ENCODE measurements at regions not wholly inside any gene's neighbourhood (a gene's known extent, or its start where the extent isn't known, plus 50 kb on each side); places are given as distances from the start of the nearest gene placed in this dataset.

GRCh38 chr1:106861110-106861509, 195.4 kb upstream of the PRMT6 start:
- no peaks in the 10 kb centered on the region for H3K79me2 ChIP-seq (ENCODE audit: control insufficient read depth, insufficient read depth, low read length)
- H3K27ac ChIP-seq (ENCODE audit: insufficient read depth, low read depth, low read length) = no peak overlapping the region
- H3K9ac ChIP-seq (replicated peaks; ENCODE audit: extremely low read depth, insufficient read depth, low read length) = no peak overlapping the region
- no peaks in the 10 kb centered on the region for H4K20me1 ChIP-seq (replicated peaks; ENCODE audit: control insufficient read depth, extremely low read depth, insufficient read depth, low read length)
- H3K4me3 ChIP-seq (replicated peaks in 1 of 3; ENCODE audit: insufficient read depth in 1 of 3, low read depth in 1 of 3, low read length in 3 of 3) = no peak overlapping the region
- intact Hi-C loops (cut with micrococcal nuclease) = no loop called here
- H3K9me1 ChIP-seq (replicated peaks; ENCODE audit: control insufficient read depth, extremely low read depth, insufficient read depth, low read length) = no peaks in the 10 kb centered on the region
- no peaks in the 10 kb centered on the region for H3K27me3 ChIP-seq (ENCODE audit: control insufficient read depth in 2 of 2, insufficient read depth in 2 of 2, low read length in 2 of 2)
- DNase-seq (ENCODE audit: low read depth, low spot score) (no peak), FAIRE-seq (no peak)
- dilution Hi-C loops (cut with MboI; ENCODE audit: extremely low pct_ligation_motif_present, low sequenced_read_pairs) = no loop called here
- BruUV-seq (replicated peaks) = no TSS peak
- H3K9me3 ChIP-seq (replicated peaks; ENCODE audit: control insufficient read depth, insufficient read depth, low read length) = no peaks in the 10 kb centered on the region
- no peaks in the 10 kb centered on the region for H3K36me3 ChIP-seq (ENCODE audit: control insufficient read depth in 2 of 2, extremely low read depth in 1 of 2, insufficient read depth in 2 of 2, low read length in 2 of 2)
- ChIA-PET POLR2A (no interaction called here), CTCF (no interaction called here)
- no peak overlapping the region for H3K4me2 ChIP-seq (ENCODE audit: insufficient read depth, low read length)
- H3K4me1 ChIP-seq (ENCODE audit: control insufficient read depth, extremely low read depth, insufficient read depth, low read length) = no peaks in the 10 kb centered on the region
- no peak for TF ChIP-seq GATA2 (IDR thresholded peaks at IDR 0.05; ENCODE audit: insufficient read depth, insufficient read length, low read depth, low read length)
- no peak for TF ChIP-seq MYC (IDR thresholded peaks at IDR 0.05; ENCODE audit: low read depth, low read length)
- TF ChIP-seq POLR2AphosphoS5 (IDR thresholded peaks at IDR 0.05; ENCODE audit: insufficient read depth, low read depth, low read length) = no peak
- no peak for TF ChIP-seq FOS (IDR thresholded peaks at IDR 0.05; ENCODE audit: borderline replicate concordance, insufficient read depth, low read length)
- TF ChIP-seq EZH2 (IDR thresholded peaks at IDR 0.05; ENCODE audit: borderline replicate concordance, low read depth, low read length, severe bottlenecking) = no peak
- no peak for TF ChIP-seq POLR2A (IDR thresholded peaks at IDR 0.05; ENCODE audit: low read depth, low read length)
- TF ChIP-seq, protein P1, sequence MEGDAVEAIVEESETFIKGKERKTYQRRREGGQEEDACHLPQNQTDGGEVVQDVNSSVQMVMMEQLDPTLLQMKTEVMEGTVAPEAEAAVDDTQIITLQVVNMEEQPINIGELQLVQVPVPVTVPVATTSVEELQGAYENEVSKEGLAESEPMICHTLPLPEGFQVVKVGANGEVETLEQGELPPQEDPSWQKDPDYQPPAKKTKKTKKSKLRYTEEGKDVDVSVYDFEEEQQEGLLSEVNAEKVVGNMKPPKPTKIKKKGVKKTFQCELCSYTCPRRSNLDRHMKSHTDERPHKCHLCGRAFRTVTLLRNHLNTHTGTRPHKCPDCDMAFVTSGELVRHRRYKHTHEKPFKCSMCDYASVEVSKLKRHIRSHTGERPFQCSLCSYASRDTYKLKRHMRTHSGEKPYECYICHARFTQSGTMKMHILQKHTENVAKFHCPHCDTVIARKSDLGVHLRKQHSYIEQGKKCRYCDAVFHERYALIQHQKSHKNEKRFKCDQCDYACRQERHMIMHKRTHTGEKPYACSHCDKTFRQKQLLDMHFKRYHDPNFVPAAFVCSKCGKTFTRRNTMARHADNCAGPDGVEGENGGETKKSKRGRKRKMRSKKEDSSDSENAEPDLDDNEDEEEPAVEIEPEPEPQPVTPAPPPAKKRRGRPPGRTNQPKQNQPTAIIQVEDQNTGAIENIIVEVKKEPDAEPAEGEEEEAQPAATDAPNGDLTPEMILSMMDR (IDR thresholded peaks at IDR 0.05; ENCODE audit: extremely low read depth in 1 of 2, insufficient read depth in 1 of 2, low read depth in 1 of 2, low read length in 2 of 2) = no peak
- no peak for TF ChIP-seq MAX (IDR thresholded peaks at IDR 0.05; ENCODE audit: insufficient read depth, insufficient read length)
- no peak for TF ChIP-seq JUN (IDR thresholded peaks at IDR 0.05; ENCODE audit: borderline replicate concordance, insufficient read depth, insufficient read length, low read depth)
- H2AFZ ChIP-seq (ENCODE audit: low read depth, low read length) = no peak overlapping the region

Data from endothelial cell of umbilical vein (primary cell).